Endodermal cell (in vitro differentiated cells): ENCODE measurements at regions not wholly inside any gene's neighbourhood (a gene's known extent, or its start where the extent isn't known, plus 50 kb on each side); places are given as distances from the start of the nearest gene placed in this dataset.

Experiments used
- DNase-seq: peaks from one replicate; pipeline ENCODE4 v3.0.0-alpha.2; 2017
- H3K27ac ChIP-seq: 2 replicates; pipeline ENCODE4 v1.5.1; 2013; ENCODE audit warnings: mild to moderate bottlenecking, low read depth, low read length, moderate library complexity
- H3K27me3 ChIP-seq: 2 replicates; pipeline ENCODE4 v1.6.1; 2013; ENCODE audit warnings: mild to moderate bottlenecking, low read length, moderate library complexity; ENCODE audit not compliant: insufficient read depth, control insufficient read depth, poor library complexity, severe bottlenecking
- H3K36me3 ChIP-seq: 2 replicates; pipeline ENCODE4 v1.7.0; 2013; ENCODE audit warnings: mild to moderate bottlenecking, low read length, moderate library complexity; ENCODE audit not compliant: control insufficient read depth, insufficient read depth
- H3K4me1 ChIP-seq: one replicate; pipeline ENCODE4 v1.7.0; 2013; ENCODE audit warnings: low read length; ENCODE audit not compliant: control insufficient read depth, insufficient read depth
- H3K4me3 ChIP-seq: 2 replicates; pipeline ENCODE4 v1.5.1; 2013; ENCODE audit warnings: mild to moderate bottlenecking, low read length, moderate library complexity
- H3K9ac ChIP-seq: 2 replicates; pipeline ENCODE4 v1.6.1; 2013; ENCODE audit warnings: mild to moderate bottlenecking, low read length, moderate library complexity; ENCODE audit not compliant: poor library complexity, severe bottlenecking; ENCODE audit errors: extremely low read depth
- H3K9me3 ChIP-seq: 2 replicates; pipeline ENCODE4 v1.6.1; 2013; ENCODE audit warnings: mild to moderate bottlenecking, low read length, moderate library complexity; ENCODE audit not compliant: control insufficient read depth
- H3K27ac Mint-ChIP-seq: 2 replicates; pipeline ENCODE4 v1.8.0; 2020; ENCODE audit warnings: mixed read lengths
- H3K27me3 Mint-ChIP-seq: 2 replicates; pipeline ENCODE4 v1.8.0; 2021; ENCODE audit warnings: mild to moderate bottlenecking, mixed read lengths; ENCODE audit not compliant: insufficient read depth
- H3K36me3 Mint-ChIP-seq: 2 replicates; pipeline ENCODE4 v1.8.0; 2020; ENCODE audit warnings: low read depth, mixed read lengths
- H3K4me1 Mint-ChIP-seq: 2 replicates; pipeline ENCODE4 v1.8.0; 2020; ENCODE audit warnings: mixed read lengths
- H3K4me3 Mint-ChIP-seq: 2 replicates; pipeline ENCODE4 v1.8.0; 2020; ENCODE audit warnings: mild to moderate bottlenecking, moderate library complexity, mixed read lengths
- H3K9me3 Mint-ChIP-seq: 2 replicates; pipeline ENCODE4 v1.8.0; 2020; ENCODE audit warnings: mild to moderate bottlenecking, mixed read lengths
- CTCF ChIP-seq: fragments of 200-600 bp; sonication (generic); conservative IDR thresholded peaks from 2 replicates; pipeline ENCODE4 v1.5.0; 2021; ENCODE audit warnings: antibody characterized with exemption, mild to moderate bottlenecking
- WGBS, 2 experiments: methylation state at CpG; one replicate each; pipeline versions ENCODE4 v1.1.5 to v1.1.7; 2013; ENCODE audit warnings: missing lambda C conversion rate in 2 of 2, mixed read lengths in 1 of 2; ENCODE audit not compliant: insufficient coverage in 1 of 2, insufficient read length in 1 of 2; 5-methylcytosine and 5-hydroxymethylcytosine counted together

DNA sequence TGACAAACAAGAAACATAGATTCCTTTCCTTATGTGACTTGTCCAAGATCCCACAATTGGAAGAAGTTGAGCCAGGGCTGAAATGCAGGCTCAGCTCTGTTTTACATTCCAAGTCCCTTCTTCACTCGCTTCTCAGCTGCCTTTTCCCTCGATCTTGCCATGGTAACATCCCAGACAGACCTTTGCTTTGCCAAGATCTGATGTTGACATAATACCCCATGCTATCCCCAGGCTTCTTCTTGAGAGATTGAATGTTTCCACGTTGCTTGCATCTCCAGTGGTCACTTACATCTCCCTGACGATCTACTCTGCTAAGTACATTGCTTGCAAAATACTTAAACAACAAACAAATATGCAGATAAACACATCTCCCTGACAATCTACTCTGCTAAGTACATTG, 63.5 kb downstream of the TBXT start:
- Mint-ChIP-seq H3K27me3 (peaks cover 22% of the 10 kb centered on the region), H3K27ac (no peak overlapping the region), H3K4me3 (no peak overlapping the region), H3K9me3 (peaks cover 35% of the 10 kb centered on the region), H3K4me1 (peaks cover 5% of the 10 kb centered on the region), H3K36me3 (peaks cover 5% of the 10 kb centered on the region)
- TF ChIP-seq CTCF, result no peak
- Histone ChIP-seq H3K4me3 (no peak overlapping the region), H3K27ac (no peak overlapping the region), H3K27me3 (no peaks in the 10 kb centered on the region), H3K9me3 (peaks cover 37% of the 10 kb centered on the region), H3K9ac (no peak overlapping the region), H3K36me3 (no peaks in the 10 kb centered on the region), H3K4me1 (no peaks in the 10 kb centered on the region)
- 70 to 73% methylated on average over 4 of the region's 4 CpGs for WGBS, 2 experiments
- no peak for DNase-seq

DNA sequence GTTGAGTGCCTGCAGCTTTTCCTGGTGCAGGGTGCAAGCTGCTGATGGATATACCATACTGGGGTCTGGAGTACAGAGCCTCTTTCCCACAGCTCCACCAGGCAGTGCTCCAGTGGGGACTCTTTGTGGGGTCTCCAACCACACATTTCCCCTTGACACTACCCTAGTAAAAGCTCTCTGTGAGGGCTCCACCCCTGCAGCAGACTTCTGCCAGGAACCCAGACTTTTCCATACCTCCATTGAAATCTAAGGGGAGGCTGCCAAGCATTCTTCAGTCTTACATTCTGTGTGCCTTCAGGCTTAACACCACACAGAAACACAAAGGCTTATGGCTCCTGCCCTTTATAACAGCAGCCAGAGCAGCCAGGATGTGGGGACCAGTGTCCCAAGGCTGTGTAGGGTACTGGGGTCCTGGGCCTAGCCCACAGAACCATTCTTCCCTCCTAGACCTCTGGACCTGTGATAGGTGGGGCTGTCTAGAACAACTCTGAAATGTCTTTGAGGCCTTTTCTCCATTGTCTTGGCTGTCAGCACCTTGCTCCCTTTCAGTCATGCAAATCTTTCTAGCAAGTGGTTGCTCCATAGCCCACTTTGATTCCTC, 65.7 kb downstream of the TBXT start:
- Mint-ChIP-seq H3K27me3 (peaks cover 23% of the 10 kb centered on the region), H3K4me1 (peaks cover 10% of the 10 kb centered on the region), H3K9me3 (peaks cover 35% of the 10 kb centered on the region), H3K36me3 (peaks cover 5% of the 10 kb centered on the region), H3K27ac (no peak overlapping the region), H3K4me3 (no peak overlapping the region)
- Histone ChIP-seq H3K9me3 (peaks cover 37% of the 10 kb centered on the region), H3K9ac (no peak overlapping the region), H3K27me3 (no peaks in the 10 kb centered on the region), H3K4me3 (no peak overlapping the region), H3K27ac (no peak overlapping the region), H3K4me1 (no peaks in the 10 kb centered on the region), H3K36me3 (no peaks in the 10 kb centered on the region)
- DNase-seq, result no peak
- TF ChIP-seq CTCF, result no peak

DNA sequence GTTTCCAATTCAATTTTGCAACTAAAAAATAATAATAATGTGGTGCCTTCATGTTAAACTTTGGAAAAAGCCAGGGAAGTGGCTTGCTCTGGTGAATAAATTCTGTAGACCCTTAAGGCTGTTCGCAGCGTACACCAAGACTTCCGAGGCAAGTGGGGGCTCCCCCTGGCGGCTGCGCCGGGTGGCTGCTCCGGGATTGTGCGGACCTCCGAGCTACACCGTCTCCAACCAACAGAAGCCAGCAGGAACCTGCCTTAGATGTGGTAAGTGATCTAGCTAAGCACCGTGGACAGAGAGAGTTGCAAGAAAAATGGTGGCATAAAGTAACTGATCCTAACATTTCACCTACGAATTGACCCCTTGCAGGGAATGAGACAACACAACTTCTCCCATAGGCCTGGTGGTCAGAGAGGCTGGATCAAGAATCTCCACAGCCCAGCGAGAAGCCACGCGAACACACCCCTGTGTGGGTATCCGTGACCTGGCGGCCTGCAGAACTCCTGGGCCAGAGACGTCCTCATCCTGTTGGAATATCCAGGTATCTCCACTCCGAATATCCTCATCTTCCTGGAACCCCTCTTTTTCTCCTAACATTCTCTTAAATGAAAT, 69.6 kb downstream of the TBXT start:
- peak overlapping the region; percentile 75 for H3K27ac Mint-ChIP-seq
- WGBS, 2 experiments, result 13 to 33% methylated on average over 8 to 19 of the region's 19 CpGs
- H3K36me3 Mint-ChIP-seq, result peaks cover 5% of the 10 kb centered on the region
- H3K36me3 ChIP-seq, result no peaks in the 10 kb centered on the region
- peak overlapping the region; percentile 74 for H3K4me3 Mint-ChIP-seq
- H3K9me3 Mint-ChIP-seq, result peaks cover 39% of the 10 kb centered on the region
- no peaks in the 10 kb centered on the region for H3K27me3 ChIP-seq
- H3K27me3 Mint-ChIP-seq, result peaks cover 39% of the 10 kb centered on the region
- DNase-seq, result peak; percentile 97
- H3K27ac ChIP-seq, result no peak overlapping the region
- no peaks in the 10 kb centered on the region for H3K4me1 ChIP-seq
- TF ChIP-seq CTCF, result peak; percentile 99
- no peak overlapping the region for H3K9ac ChIP-seq
- H3K9me3 ChIP-seq, result peaks cover 41% of the 10 kb centered on the region
- peak overlapping the region; percentile 71 for H3K4me3 ChIP-seq
- H3K4me1 Mint-ChIP-seq, result peaks cover 8% of the 10 kb centered on the region
